GM10266 (cell line): ENCODE measurements at regions not wholly inside any gene's neighbourhood (a gene's known extent, or its start where the extent isn't known, plus 50 kb on each side); places are given as distances from the start of the nearest gene placed in this dataset.

Experiments used
- DNase-seq: peaks from one replicate; pipeline ENCODE4 v3.0.0; 2012; ENCODE audit errors: extremely low spot score
- TF ChIP-seq, protein P1 (sequence below): IDR thresholded peaks from 2 replicates; pipeline ENCODE4 v1.5.1; 2012; ENCODE audit warnings: mild to moderate bottlenecking, low read depth; ENCODE audit not compliant: control insufficient read depth, insufficient read depth; ENCODE audit errors: missing control alignments

GRCh38 chr10:124302951-124303505 is 115.7 kb downstream of the OAT start:
- TF ChIP-seq, protein P1, sequence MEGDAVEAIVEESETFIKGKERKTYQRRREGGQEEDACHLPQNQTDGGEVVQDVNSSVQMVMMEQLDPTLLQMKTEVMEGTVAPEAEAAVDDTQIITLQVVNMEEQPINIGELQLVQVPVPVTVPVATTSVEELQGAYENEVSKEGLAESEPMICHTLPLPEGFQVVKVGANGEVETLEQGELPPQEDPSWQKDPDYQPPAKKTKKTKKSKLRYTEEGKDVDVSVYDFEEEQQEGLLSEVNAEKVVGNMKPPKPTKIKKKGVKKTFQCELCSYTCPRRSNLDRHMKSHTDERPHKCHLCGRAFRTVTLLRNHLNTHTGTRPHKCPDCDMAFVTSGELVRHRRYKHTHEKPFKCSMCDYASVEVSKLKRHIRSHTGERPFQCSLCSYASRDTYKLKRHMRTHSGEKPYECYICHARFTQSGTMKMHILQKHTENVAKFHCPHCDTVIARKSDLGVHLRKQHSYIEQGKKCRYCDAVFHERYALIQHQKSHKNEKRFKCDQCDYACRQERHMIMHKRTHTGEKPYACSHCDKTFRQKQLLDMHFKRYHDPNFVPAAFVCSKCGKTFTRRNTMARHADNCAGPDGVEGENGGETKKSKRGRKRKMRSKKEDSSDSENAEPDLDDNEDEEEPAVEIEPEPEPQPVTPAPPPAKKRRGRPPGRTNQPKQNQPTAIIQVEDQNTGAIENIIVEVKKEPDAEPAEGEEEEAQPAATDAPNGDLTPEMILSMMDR = no peak
- no peak for DNase-seq

DNA sequence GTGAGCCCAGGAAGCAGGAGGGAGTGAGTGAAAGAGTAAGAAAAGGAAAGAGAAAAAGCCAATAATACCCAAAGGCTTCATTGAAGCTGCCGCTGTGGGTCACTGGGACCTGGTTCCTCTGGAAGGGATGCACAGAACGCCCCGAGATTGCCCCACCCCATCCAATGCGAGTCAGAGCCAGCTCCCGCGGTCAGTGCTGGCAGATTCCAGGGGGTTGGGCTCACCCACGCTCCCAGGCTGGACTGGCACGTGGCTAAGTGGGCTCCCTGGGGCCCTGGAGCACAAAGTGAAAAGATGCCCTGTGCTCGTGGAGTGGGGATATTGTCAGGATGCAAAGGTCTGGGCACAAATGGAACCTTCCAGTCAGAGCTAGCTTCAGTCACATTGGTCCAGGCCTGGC is 117.0 kb downstream of the OAT start:
- DNase-seq = no peak
- TF ChIP-seq, protein P1 = no peak

- no peak for DNase-seq
- TF ChIP-seq, protein P1 = no peak
These were observed 118.0 kb downstream of the OAT start for GRCh38 chr10:124300735-124301134.

GRCh38 chr10:124300224-124300623 is 118.5 kb downstream of the OAT start:
- DNase-seq = no peak

DNA sequence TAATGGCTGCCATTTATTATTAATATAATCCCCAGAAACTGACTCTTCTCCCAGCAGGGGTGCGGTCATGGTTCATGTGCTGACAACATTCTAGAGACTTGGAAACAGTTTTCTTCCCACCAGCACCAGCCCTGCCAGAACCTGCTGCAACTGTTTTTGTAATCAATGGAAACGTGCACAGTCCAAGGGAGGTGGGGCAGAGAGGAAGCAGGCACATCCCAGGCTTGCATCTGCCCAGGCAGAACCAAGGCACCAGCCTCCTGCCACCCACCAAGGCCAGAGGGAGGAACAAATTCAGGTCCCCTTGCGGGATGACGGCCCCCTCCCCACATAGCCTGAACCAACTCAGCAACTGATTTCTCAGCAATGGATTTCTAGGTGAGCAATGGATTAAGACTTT is 119.0 kb downstream of the OAT start:
- TF ChIP-seq, protein P1 = no peak
- no peak for DNase-seq

More at GRCh38 chr10:124300224-124300623, 118.5 kb downstream of the OAT start:
- TF ChIP-seq, protein P1 = no peak

GRCh38 chr10:124298891-124299290 is 119.8 kb downstream of the OAT start:
- DNase-seq = no peak
- TF ChIP-seq, protein P1 = no peak

DNA sequence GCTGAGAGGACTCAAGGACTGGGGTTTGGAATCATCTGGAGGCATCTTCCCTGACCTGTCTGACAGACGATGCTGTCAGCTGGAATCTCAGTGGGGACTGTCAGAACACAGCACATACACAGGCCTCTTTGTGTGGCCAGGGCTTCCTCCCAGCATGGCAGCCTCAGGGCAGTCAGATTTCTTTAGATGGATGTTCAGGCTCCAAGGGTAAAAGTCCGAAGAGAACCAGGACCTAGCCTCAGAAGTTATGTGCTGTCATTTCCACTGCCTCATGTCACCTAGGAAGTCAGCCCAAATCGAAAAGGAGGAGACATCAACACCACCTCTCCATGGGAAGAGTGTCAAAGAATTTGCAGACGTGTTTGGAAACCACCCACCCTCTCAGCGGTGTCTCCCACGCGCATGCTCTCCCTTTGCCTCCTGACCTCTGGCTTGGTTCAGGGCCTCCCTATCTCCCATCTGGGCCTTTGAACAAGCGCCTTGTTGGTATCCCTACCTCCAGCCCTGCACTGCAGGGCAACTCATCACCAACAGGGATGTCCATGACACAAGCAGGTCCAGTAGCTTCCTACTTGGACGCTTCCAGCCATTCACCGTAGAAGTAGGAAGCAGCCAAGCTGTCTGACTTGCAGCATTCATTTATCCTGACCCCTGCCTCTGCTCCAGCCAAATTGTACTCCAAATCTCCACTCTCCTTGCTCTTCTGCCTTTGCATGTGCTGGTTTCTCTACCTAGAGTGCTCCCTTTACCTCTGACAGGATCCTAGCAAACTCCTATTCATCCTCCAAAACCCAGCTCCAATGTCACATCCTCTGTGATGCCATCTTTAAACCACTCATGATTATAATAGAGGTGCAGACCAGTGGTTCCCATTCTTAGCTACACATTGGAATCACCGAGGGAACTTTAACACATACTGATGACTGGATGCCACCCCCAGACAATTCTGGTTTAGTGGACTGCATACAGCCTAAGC is 121.6 kb downstream of the OAT start:
- TF ChIP-seq, protein P1 = no peak

More for the DNA sequence above, 121.6 kb downstream of the OAT start:
- DNase-seq = no peak
